GF-D8 (cell line): ENCODE measurements at regions not wholly inside any gene's neighbourhood (a gene's known extent, or its start where the extent isn't known, plus 50 kb on each side); places are given as distances from the start of the nearest gene placed in this dataset.

Source experiments
- DNase-seq: peaks from one replicate; lab custom pipeline; 2025; lab: John Stamatoyannopoulos, UW

GRCh38 chr13:78334059-78334458, 269.3 kb downstream of the POU4F1 start:
- DNase-seq = no peak

DNA sequence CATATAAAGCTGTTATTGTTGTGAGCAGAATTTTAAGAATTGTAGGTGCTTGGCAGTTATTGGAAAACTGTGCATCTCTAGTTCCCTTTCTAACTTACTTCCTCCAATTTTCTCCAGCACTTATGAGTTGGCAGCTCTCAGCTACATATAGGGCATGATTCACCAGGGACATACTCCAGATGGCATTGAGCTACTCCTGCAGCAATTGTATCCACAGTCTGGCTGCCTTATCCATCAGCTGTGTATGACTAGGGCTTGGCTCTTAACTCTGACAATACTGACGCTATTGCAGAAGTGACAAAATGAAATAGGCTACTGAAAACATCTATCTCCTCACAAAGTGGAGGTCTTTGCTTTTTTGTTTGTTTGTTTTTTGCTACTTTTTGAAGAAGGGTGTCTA, 276.7 kb downstream of the POU4F1 start:
- DNase-seq = no peak

- no peak for DNase-seq
Observed at GRCh38 chr13:78325585-78325984, 277.8 kb downstream of the POU4F1 start.

GRCh38 chr13:78323848-78324247, 279.5 kb downstream of the POU4F1 start:
- no peak for DNase-seq

GRCh38 chr13:78323040-78323439, 280.3 kb downstream of the POU4F1 start:
- no peak for DNase-seq

GRCh38 chr13:78319101-78319627, 284.2 kb downstream of the POU4F1 start:
- no peak for DNase-seq

DNA sequence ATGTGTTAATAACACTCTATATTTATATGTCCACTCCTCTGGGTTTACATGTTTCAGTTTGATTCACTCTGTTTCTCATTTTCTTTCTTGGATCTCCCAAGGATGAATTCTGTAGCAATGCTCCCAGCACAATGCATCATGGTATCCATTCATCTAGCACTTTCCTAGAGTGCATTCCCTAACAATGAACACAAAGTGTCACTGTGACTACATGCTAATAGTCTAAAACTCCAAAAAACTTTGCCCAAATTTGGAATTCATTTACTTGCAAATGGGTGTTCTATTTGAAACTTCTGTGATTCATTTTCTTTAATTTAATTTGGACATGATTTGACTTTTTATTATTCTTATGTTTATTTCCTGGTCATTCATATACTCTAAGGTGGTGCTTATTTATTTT, 286.3 kb downstream of the POU4F1 start:
- no peak for DNase-seq

DNA sequence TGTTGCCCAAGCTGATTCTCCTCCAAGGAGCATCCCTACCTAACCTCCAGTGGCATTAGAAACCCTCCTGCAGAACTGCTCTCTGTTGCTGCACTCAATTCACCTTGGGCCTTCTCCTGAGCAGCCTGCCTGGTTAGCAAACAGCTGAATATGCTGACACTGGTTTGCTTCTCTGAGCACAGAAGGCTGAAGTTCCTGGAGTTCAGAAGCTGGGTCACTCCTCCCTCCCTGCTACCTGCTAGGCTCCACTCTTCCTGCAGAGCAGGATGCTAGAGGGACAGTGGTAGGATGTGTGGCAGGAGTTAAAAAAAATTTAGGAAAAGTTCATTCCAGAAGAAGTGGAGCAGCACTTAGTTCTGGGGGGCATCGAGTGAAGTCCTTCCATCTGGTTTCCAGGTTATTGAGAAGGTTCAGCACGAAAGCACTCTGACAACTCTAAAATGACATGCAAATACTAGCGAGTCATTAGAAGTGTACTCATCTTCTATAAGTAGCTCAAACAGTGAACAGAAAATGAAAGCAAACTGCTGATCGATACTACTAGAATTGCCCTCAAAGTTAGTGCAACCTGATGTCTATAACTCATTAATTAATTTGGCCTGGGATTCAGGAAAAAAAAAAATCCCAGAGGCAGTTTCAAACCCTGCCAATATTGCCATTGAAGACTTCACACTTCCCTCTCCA, 293.7 kb downstream of the POU4F1 start:
- no peak for DNase-seq

DNA sequence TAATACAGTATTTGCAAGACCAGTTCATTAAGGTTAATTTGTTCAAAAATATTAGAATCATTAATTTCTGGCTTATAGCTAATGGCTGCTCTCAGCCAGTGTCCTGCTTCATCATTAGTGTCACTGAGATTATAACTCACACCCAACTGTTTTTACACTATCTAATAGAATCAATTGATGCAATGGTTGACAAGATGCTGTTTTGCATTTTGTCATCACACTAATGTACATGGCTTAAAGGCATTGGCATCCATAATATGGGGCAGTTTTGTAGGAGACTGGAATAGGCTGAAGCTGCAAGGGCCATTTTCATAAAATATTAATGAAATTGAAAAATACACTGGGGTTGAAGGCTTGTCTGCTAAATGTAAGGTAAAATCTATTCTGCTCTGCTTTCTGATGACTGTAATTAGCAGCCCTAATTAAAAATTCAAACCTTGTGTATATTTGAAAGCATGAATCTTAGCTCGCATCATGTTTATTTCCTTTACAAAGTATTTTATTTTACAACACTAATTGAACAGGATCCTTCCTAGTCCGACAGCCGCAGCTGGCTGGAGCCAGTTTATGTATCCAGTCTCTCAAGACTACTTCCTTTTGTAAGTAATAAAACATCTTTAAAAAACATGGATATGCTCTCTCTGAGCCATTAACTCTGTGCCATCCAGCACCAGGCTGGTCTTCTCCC, 296.7 kb downstream of the POU4F1 start:
- no peak for DNase-seq

DNA sequence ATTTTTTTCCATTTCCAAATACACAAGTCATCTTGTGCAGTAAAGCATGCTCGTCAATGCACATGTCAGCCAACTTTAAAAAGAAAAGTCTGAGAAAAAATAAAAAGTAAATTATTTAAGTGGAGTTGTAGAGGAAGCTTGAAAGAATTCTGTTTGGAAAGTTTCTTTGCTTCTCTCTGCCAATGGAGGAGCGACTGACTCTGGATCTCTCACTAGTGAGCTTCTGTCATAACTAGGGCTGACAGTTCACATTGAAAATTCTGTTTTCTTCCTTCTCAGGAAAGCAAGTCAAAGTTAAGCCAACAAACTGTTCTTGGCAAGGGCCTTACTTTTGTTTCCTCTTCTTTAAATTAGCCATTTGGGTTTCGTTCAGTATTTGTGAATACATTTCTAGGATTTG, 298.2 kb downstream of the POU4F1 start:
- no peak for DNase-seq

GRCh38 chr13:78299832-78300623, 303.3 kb downstream of the POU4F1 start:
- DNase-seq = no peak

DNA sequence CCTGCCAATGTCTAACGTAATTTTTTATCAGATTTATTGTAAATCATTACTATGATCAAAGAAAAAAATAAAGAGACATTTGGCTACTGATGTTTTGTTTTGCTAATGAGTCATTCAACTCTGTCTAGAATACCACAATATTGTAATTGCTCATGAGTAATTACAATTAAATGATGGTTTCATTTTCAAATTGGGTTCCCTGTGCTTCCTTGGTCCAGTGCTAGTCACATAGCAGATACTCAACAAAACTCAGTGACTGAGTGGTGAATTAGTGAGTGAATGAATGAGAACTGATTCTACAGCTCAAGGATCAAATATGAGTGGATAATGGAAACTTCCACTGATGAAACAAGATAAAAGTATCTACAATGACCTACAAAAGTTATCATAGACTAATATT, 304.7 kb downstream of the POU4F1 start:
- DNase-seq = no peak

DNA sequence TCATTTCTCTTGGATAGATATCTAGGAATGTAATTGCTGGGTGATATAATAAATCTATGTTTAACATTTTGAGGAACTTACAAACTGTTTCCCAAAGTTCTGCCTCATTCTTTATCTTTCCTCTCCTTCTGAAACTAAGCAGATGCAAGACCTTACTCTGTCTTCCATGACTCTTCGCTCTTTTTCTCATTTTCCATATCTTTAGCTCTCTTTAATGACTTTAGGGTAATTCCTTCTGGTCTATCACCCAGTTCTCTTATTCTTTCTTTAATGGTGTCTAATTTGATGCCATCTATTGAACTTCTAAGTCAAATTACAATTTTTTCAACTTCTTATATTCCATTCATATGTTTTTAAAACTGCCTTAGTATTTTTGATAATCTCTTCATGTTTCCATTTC, 316.6 kb downstream of the POU4F1 start:
- DNase-seq = no peak

DNA sequence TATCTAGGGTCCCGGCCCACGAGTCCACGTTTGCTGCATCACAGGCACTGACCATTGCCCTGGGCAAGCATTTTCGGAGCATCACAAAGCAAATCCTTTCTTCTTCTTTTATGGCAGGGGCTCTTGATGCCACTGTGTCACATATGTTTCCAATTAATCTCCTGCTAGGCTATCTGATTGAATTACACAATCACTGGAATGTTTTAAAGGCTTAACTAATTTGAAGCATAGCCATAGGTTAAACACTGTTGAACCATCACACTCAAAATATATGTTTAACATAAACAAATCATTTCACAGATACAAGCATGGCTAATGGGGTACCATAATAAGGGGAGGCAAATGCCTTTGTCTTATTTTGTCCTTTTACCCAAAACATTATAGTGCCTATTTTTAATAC, 338.3 kb downstream of the POU4F1 start:
- no peak for DNase-seq

DNA sequence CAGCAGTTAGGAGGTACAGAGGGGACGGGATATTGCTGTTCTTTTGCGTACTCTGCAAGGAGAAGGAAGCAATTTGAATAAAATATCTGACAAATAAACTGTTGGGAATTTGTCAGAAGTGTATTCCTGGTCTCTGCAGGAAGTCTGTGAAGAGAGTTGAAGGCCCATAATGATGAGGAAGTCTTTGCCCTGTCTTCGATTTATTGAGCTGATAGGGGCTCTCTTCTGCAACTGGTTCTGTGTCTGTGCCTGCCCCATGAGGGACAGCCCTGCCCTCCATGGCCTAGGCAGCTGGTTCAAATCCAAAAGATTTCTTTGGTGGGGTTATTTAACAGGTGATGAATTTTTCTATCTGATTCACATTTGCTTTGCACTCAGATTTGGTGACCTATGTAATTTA, 339.7 kb upstream of the EDNRB start:
- no peak for DNase-seq

DNA sequence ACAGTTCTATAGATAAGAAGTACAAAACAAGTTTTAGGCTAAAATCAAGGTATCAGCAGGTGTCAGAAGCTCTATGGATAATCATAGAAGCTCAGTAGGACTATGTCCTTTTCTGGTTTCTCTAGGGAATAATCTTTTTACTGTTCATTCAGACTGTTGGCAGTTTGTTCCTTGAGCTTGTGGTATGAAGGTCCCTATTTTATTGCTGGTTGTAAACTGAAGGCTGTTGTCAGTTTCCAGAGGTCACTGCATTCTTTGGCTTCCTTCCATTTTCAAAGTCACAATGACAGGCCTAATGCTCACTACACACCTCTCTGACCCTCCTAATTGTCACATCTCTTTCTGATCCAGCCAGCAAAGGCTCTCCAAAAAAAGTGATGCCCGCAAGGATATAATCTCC, 337.9 kb upstream of the EDNRB start:
- DNase-seq = no peak

DNA sequence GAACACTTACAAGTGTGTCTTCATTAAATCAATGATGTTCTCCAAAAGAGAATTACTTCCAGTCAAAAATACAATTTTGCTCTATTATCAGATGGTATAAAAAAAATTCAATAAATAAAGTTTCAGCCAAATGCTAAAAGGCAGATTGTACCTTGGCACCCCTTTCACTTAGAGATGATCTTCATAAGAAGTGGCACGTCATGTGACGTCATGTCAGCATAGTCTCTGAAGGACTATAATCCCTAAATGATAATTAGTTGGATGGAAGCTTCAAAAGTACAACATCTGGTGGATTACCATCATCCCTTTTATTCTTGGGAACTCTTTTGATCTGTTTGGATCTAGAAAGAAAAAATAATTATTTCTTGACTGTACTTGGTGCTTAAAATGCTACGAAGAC, 335.5 kb upstream of the EDNRB start:
- no peak for DNase-seq

DNA sequence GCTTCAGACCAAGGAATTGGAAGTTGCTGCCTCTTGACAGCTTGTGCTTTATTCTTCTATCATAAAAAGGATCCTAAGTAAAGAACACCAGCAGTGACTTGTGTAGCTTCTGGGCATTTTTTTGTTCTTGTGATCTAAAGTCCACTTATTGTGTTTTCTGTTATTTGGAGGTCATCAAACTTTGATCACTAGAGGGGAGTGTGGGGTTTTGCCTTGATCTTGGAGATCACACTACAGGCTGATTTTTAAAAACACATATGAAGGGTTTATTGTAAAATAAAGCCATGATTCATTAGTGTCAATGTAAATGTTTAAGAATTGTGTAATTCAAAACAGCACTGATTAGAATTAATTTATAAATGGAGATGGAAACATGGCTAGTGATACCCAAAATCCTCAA, 328.7 kb upstream of the EDNRB start:
- no peak for DNase-seq

- DNase-seq = no peak
Observed at GRCh38 chr13:78241278-78241919, 322.8 kb upstream of the EDNRB start.

GRCh38 chr13:78239714-78240113, 321.1 kb upstream of the EDNRB start:
- no peak for DNase-seq

- DNase-seq = peak; percentile 16
Observed at GRCh38 chr13:78238911-78239310, 320.3 kb upstream of the EDNRB start.

DNA sequence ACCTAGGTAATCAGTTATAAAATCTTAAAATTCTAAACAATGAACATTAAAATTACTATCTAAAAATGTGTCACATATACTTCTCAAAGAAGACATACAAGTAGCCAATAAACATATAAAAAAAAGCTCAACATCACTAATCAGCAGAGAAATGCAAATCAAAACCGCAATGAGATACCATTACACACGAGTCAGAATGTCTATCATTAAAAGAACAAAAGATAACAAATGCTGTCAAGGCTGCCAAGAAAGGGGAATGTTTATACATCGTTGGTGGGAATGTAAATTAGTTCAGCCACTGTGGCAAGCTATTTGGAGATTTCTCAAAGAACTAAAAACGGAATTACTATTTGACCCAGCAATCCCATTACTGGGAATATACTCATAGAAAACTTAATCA, 310.3 kb upstream of the EDNRB start:
- DNase-seq = no peak
